Neural progenitor cell (in vitro differentiated cells): ENCODE measurements at regions not wholly inside any gene's neighbourhood (a gene's known extent, or its start where the extent isn't known, plus 50 kb on each side); places are given as distances from the start of the nearest gene placed in this dataset.

Experiments
- DNase-seq: peaks from one replicate; pipeline ENCODE4 v3.0.0-alpha.2; 2016; ENCODE audit warnings: low spot score
- H2AFZ ChIP-seq: fragments of 200-600 bp; sonication (generic); replicated peaks from 2 replicates; pipeline ENCODE4 v1.6.1; 2016; ENCODE audit warnings: antibody characterized with exemption
- H3F3A ChIP-seq: fragments of 200-600 bp; sonication (generic); 2 replicates; pipeline ENCODE4 v1.6.1; 2016; ENCODE audit warnings: antibody characterized with exemption, low read depth
- H3K27ac ChIP-seq: fragments of 200-600 bp; sonication (generic); 2 replicates; pipeline ENCODE4 v1.5.1; 2016; ENCODE audit warnings: mild to moderate bottlenecking
- H3K27me3 ChIP-seq: fragments of 200-600 bp; sonication (generic); 2 replicates; pipeline ENCODE4 v1.6.1; 2016; ENCODE audit warnings: mild to moderate bottlenecking, moderate library complexity
- H3K36me3 ChIP-seq: fragments of 200-600 bp; sonication (generic); 2 replicates; pipeline ENCODE4 v1.5.1; 2016
- H3K4me1 ChIP-seq: fragments of 200-600 bp; sonication (generic); 2 replicates; pipeline ENCODE4 v1.6.1; 2016; ENCODE audit warnings: mixed run types
- H3K4me2 ChIP-seq: fragments of 200-600 bp; sonication (generic); 2 replicates; pipeline ENCODE4 v1.6.1; 2016
- H3K4me3 ChIP-seq: fragments of 200-600 bp; sonication (generic); 2 replicates; pipeline ENCODE4 v1.5.1; 2016
- H3K79me2 ChIP-seq: fragments of 200-600 bp; sonication (generic); 2 replicates; pipeline ENCODE4 v1.6.1; 2016; ENCODE audit warnings: low read depth
- H3K9ac ChIP-seq: fragments of 200-600 bp; sonication (generic); 2 replicates; pipeline ENCODE4 v1.6.1; 2016
- H3K9me3 ChIP-seq: fragments of 200-600 bp; sonication (generic); 2 replicates; pipeline ENCODE4 v1.5.1; 2016; ENCODE audit warnings: low read depth
- H4K20me1 ChIP-seq: fragments of 200-600 bp; sonication (generic); 2 replicates; pipeline ENCODE4 v1.6.1; 2016; ENCODE audit warnings: low read depth
- H3K27ac Mint-ChIP-seq: 3 replicates; pipeline ENCODE4 v1.8.0; 2021; ENCODE audit warnings: mixed read lengths
- H3K27me3 Mint-ChIP-seq: 2 replicates; pipeline ENCODE4 v1.8.0; 2022; ENCODE audit warnings: low read depth, mild to moderate bottlenecking, inconsistent platforms, moderate library complexity, mixed read lengths; ENCODE audit not compliant: insufficient read depth
- H3K36me3 Mint-ChIP-seq: 3 replicates; pipeline ENCODE4 v1.8.0; 2021; ENCODE audit warnings: mixed read lengths
- H3K4me1 Mint-ChIP-seq: 3 replicates; pipeline ENCODE4 v1.8.0; 2021; ENCODE audit warnings: mixed read lengths
- H3K4me3 Mint-ChIP-seq: 3 replicates; pipeline ENCODE4 v1.8.0; 2021; ENCODE audit warnings: mild to moderate bottlenecking, moderate library complexity, mixed read lengths
- H3K9me3 Mint-ChIP-seq: 3 replicates; pipeline ENCODE4 v1.8.0; 2020; ENCODE audit warnings: mixed read lengths
- CTCF ChIP-seq: fragments of 200-600 bp; sonication (generic); IDR thresholded peaks from 2 replicates; pipeline ENCODE4 v1.5.1; 2017; ENCODE audit warnings: antibody characterized with exemption, mild to moderate bottlenecking
- EZH2 ChIP-seq: fragments of 200-600 bp; sonication (generic); IDR thresholded peaks from 2 replicates; pipeline ENCODE4 v1.6.1; 2017; ENCODE audit warnings: antibody characterized with exemption, mild to moderate bottlenecking, moderate library complexity
- EZH2phosphoT487 ChIP-seq: fragments of 200-600 bp; sonication (generic); IDR thresholded peaks from 2 replicates; pipeline ENCODE4 v1.6.1; 2017; ENCODE audit warnings: antibody characterized with exemption

GRCh38 chr11:128304116-128304515 lies 283.2 kb downstream of the ETS1 start:
- TF ChIP-seq CTCF: no peak
- no peak for TF ChIP-seq EZH2
- TF ChIP-seq EZH2phosphoT487: no peak
- DNase-seq: no peak
- no peaks in the 10 kb centered on the region for H3K36me3 Mint-ChIP-seq

GRCh38 chr11:128303383-128303782 lies 284.0 kb downstream of the ETS1 start:
- Mint-ChIP-seq H3K36me3 (no peaks in the 10 kb centered on the region), H3K4me3 (no peak overlapping the region), H3K9me3 (no peaks in the 10 kb centered on the region), H3K27ac (no peak overlapping the region), H3K27me3 (peaks cover 2% of the 10 kb centered on the region), H3K4me1 (peaks cover 13% of the 10 kb centered on the region)
- Histone ChIP-seq H3K4me1 (no peaks in the 10 kb centered on the region), H3K9ac (no peak overlapping the region), H3K27ac (no peak overlapping the region), H3F3A (no peaks in the 10 kb centered on the region), H2AFZ (no peak overlapping the region), H3K9me3 (no peaks in the 10 kb centered on the region), H3K79me2 (no peaks in the 10 kb centered on the region), H3K4me3 (no peak overlapping the region), H3K36me3 (no peaks in the 10 kb centered on the region), H3K4me2 (no peak overlapping the region), H3K27me3 (no peaks in the 10 kb centered on the region), H4K20me1 (no peaks in the 10 kb centered on the region)
- DNase-seq: no peak
- TF ChIP-seq EZH2phosphoT487 (no peak), EZH2 (no peak), CTCF (no peak)

More at GRCh38 chr11:128304116-128304515, 283.2 kb downstream of the ETS1 start:
- Histone ChIP-seq H3K9me3 (no peaks in the 10 kb centered on the region), H3K4me2 (no peak overlapping the region), H3K27me3 (no peaks in the 10 kb centered on the region), H3K4me3 (no peak overlapping the region), H2AFZ (no peak overlapping the region), H3F3A (no peaks in the 10 kb centered on the region), H4K20me1 (no peaks in the 10 kb centered on the region), H3K79me2 (no peaks in the 10 kb centered on the region), H3K9ac (no peak overlapping the region), H3K36me3 (no peaks in the 10 kb centered on the region), H3K27ac (no peak overlapping the region), H3K4me1 (no peaks in the 10 kb centered on the region)
- peaks cover 2% of the 10 kb centered on the region for H3K27me3 Mint-ChIP-seq
- H3K9me3 Mint-ChIP-seq: no peaks in the 10 kb centered on the region
- H3K27ac Mint-ChIP-seq: no peak overlapping the region
- no peak overlapping the region for H3K4me3 Mint-ChIP-seq
- peaks cover 6% of the 10 kb centered on the region for H3K4me1 Mint-ChIP-seq

- H3K4me3 ChIP-seq: no peak overlapping the region
- Mint-ChIP-seq H3K4me3 (no peak overlapping the region), H3K4me1 (peaks cover 18% of the 10 kb centered on the region), H3K36me3 (no peaks in the 10 kb centered on the region), H3K27ac (no peak overlapping the region), H3K9me3 (no peaks in the 10 kb centered on the region), H3K27me3 (no peaks in the 10 kb centered on the region)
- H3K79me2 ChIP-seq: no peaks in the 10 kb centered on the region
- no peak overlapping the region for H2AFZ ChIP-seq
- TF ChIP-seq CTCF (no peak), EZH2 (no peak), EZH2phosphoT487 (no peak)
- no peaks in the 10 kb centered on the region for H3K4me1 ChIP-seq
- DNase-seq: no peak
- H3K27ac ChIP-seq: no peak overlapping the region
- no peaks in the 10 kb centered on the region for H3F3A ChIP-seq
- no peaks in the 10 kb centered on the region for H3K36me3 ChIP-seq
- H3K9me3 ChIP-seq: no peaks in the 10 kb centered on the region
- H4K20me1 ChIP-seq: no peaks in the 10 kb centered on the region
- no peak overlapping the region for H3K9ac ChIP-seq
- no peak overlapping the region for H3K4me2 ChIP-seq
- H3K27me3 ChIP-seq: no peaks in the 10 kb centered on the region
These were observed 284.8 kb downstream of the ETS1 start for GRCh38 chr11:128302425-128303186.
